H54 (cell line): ENCODE measurements at regions not wholly inside any gene's neighbourhood (a gene's known extent, or its start where the extent isn't known, plus 50 kb on each side); places are given as distances from the start of the nearest gene placed in this dataset.
A peak's percentile ranks its signal among the peaks of the same experiment; 100 is the strongest.

Experiments used
- DNase-seq: peaks from one replicate; pipeline ENCODE4 v3.0.0; 2011; ENCODE audit warnings: low spot score, mixed read lengths; ENCODE audit not compliant: insufficient read length
- FAIRE-seq: peaks from 3 replicates; lab custom pipeline; 2011; peaks lifted over from hg19 to GRCh38; lab: Jason Lieb, UNC
- POLR2A ChIP-seq: IDR thresholded peaks from 2 replicates; pipeline ENCODE4 v1.6.1; 2011; ENCODE audit warnings: low read depth, mild to moderate bottlenecking, low read length

GRCh38 chr18:39057423-39058064 is 1491.9 kb upstream of the CELF4 start:
- peak; percentile 91 for FAIRE-seq
- DNase-seq, result no peak
- no peak for TF ChIP-seq POLR2A

DNA sequence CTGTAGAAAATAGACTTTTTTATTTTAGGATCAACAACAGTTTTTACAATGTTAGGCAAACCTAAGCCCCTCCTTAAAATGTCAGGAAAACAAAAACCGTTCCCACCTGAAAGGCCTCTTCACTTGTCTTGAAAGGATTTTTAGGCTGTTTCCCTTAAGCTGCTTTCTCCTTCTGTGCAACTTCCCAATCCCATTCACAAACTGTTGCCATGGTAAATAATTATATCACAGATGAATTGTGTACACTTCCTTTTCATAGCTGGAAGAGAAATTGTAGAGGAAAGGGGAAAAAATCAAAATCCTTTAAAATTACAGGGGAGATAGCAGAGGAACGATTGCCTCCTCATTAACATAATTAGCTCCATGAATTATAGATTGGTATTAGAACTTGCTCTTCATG is 1488.0 kb upstream of the CELF4 start:
- FAIRE-seq, result no peak
- no peak for TF ChIP-seq POLR2A
- no peak for DNase-seq

DNA sequence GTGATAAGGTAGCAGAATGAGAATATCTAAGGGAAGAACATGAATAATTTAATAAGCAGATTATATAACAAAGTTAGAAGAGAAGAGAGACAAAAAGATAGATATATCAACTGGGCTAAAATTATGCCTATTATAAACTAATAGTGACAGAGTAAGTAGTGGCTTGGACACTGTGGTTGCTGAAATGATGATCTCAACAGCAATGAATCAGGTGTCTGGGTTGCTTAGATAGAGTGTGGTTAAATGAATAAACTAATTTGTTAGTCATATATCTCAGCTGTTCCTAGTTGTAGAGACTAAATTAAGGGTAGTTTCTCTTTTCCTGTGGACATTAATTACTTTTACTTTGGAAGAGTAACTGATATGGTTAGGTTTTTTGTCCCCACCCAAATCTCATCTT is 1485.4 kb upstream of the CELF4 start:
- no peak for TF ChIP-seq POLR2A
- FAIRE-seq, result no peak

GRCh38 chr18:39039813-39040212 is 1474.2 kb upstream of the CELF4 start:
- TF ChIP-seq POLR2A, result no peak
- DNase-seq, result no peak
- no peak for FAIRE-seq

More for the DNA sequence above, 1485.4 kb upstream of the CELF4 start:
- no peak for DNase-seq

DNA sequence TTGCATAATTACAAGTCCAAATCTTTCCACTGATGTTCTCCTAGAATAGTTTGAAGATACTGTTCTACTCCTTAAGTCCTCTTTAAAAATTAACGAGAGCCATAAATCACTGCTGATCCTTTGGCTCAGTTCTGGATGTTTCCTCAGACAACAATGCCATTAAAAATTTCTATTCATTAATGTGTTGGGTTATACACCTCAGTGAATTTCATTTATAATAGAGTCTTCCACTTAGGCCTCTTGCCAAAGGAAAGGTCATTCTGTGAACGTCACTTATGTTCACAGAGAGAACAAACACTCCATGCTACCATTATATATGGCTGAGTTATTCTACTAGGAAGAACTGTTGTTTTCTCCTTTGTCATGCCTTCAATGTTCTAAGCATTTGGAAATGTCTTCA is 1472.3 kb upstream of the CELF4 start:
- no peak for FAIRE-seq
- TF ChIP-seq POLR2A, result no peak
- no peak for DNase-seq

GRCh38 chr18:39033312-39033711 is 1467.7 kb upstream of the CELF4 start:
- no peak for DNase-seq
- FAIRE-seq, result no peak
- TF ChIP-seq POLR2A, result no peak

DNA sequence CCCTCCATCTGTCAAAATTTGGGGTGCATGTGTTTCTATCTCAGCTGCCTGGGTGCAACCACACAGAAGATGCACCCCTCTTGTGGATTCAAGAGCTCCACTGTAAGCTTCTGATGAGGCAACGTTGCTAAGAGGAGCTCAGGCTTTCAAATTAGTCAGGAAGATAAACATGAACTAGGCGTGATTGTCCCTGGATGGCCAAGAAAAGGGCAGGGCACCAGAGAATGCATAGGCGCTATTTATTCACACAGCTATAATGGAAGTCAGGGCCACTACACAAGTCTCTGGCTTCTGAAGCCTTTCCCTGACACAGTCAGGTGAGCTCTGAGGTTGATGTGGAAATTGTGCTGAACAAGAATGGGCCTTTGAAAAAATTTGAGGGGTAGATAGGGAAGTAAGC is 1466.0 kb upstream of the CELF4 start:
- no peak for FAIRE-seq
- TF ChIP-seq POLR2A, result no peak
- no peak for DNase-seq

DNA sequence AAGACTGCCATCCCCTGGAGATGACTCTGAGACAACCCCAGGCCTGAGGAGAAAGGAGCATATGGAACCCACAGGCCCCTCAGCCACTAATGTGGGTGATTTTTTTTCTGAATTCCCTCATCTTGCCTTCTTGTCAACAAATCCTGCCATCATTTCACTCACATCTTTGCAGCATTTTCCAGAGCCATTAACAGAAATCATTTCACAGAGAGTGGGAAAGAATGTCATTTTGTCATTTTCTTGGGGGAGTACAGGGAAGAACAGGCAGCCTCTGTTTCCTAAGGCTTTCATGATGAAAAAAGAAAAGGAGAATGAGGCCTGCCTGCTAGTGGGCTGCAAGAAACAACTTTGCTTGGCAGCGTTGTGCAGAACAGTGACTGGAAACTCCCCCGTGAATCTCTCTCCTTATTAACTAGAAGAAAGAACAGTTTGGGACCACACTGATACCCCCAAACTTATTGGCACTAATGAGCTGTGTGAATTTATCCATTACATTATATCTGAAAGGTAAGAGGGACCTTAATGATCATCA is 1464.6 kb upstream of the CELF4 start:
- no peak for FAIRE-seq
- DNase-seq, result no peak
- no peak for TF ChIP-seq POLR2A

- TF ChIP-seq POLR2A, result no peak
- DNase-seq, result no peak
- no peak for FAIRE-seq
These were observed 1459.9 kb upstream of the CELF4 start for GRCh38 chr18:39025531-39025930.

- DNase-seq (no peak), FAIRE-seq (no peak)
- no peak for TF ChIP-seq POLR2A
These were observed 1454.4 kb upstream of the CELF4 start for GRCh38 chr18:39019989-39020388.

- DNase-seq (no peak), FAIRE-seq (no peak)
- no peak for TF ChIP-seq POLR2A
These were observed 1441.7 kb upstream of the CELF4 start for GRCh38 chr18:39007031-39007902.

- TF ChIP-seq POLR2A, result no peak
- DNase-seq, result no peak
- no peak for FAIRE-seq
These were observed 1430.5 kb upstream of the CELF4 start for GRCh38 chr18:38996056-38996455.

DNA sequence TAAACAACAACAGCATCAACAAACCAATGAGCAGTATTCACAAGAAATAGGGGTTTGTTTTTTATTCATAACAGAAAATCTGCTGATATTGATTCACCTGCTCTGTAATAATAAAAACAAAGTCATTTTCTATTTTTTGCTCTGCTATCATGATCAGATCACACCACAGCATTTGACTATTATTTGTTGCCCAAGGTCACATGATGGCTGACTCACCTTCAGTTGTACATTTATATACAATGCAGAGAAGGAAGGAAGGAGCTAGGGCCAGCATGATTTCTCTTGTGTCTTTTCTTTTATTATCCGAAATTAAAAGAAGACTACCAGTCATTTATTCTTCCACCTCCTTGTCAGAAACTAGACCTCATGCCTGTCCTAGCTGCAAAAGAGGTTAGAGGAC is 1427.7 kb upstream of the CELF4 start:
- TF ChIP-seq POLR2A, result no peak
- FAIRE-seq (no peak), DNase-seq (no peak)

DNA sequence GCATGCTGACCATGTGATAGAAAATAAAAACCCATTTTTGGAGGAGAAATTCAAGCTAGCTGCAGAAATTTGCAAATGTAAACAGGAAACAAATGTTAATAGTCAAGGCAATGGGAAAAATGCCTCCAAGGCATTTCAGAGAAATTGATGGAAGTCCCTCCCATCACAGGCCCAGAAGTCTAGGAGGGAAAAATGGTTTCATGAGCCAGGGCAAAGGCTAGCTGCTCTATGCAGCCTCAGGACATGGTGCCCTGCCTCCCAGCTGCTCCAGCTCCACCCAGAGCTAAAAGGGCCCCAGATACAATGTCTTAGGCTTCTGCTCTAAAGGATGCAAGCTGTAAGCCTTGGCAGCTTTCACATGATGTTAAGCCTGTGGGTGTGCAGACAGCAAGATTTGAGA is 1419.4 kb upstream of the CELF4 start:
- FAIRE-seq, result no peak
- no peak for DNase-seq

More for the DNA sequence above, 1419.4 kb upstream of the CELF4 start:
- TF ChIP-seq POLR2A, result no peak
